ENCODE measurements at regions not wholly inside any gene's neighbourhood (a gene's known extent, or its start where the extent isn't known, plus 50 kb on each side); places are given as distances from the start of the nearest gene placed in this dataset.

DNA sequence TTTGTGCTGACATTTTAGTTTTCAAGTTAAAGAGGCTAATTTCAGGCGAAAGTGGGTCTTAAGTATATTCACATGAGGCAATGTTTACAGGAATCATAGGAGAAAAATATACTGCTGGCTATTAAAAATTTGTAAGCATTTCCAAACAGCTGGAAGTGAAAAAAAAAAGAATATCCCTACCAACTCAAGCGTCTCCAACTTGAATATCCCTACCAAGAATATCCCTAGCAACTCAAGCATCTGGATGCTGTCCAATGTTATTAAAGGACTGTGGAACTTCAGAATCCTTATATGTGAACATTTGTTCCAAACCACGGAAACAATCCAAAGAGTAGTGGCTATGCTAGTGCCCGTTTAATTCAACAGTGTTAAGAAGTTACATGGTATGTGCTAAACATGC lies 1303.0 kb downstream of the GATA3 start:
- DNase-seq, result no peak
- H3K27me3 Mint-ChIP-seq, result peaks cover 6% of the 10 kb centered on the region
- no peaks in the 10 kb centered on the region for H3K9me3 Mint-ChIP-seq
- intact Hi-C loops (cut with micrococcal nuclease), result no loop called here
- H3K4me1 Mint-ChIP-seq (ENCODE audit: low read depth), result peaks cover 6% of the 10 kb centered on the region
- TF ChIP-seq, protein P1, sequence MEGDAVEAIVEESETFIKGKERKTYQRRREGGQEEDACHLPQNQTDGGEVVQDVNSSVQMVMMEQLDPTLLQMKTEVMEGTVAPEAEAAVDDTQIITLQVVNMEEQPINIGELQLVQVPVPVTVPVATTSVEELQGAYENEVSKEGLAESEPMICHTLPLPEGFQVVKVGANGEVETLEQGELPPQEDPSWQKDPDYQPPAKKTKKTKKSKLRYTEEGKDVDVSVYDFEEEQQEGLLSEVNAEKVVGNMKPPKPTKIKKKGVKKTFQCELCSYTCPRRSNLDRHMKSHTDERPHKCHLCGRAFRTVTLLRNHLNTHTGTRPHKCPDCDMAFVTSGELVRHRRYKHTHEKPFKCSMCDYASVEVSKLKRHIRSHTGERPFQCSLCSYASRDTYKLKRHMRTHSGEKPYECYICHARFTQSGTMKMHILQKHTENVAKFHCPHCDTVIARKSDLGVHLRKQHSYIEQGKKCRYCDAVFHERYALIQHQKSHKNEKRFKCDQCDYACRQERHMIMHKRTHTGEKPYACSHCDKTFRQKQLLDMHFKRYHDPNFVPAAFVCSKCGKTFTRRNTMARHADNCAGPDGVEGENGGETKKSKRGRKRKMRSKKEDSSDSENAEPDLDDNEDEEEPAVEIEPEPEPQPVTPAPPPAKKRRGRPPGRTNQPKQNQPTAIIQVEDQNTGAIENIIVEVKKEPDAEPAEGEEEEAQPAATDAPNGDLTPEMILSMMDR (IDR thresholded peaks at IDR 0.05), result no peak
- no peak overlapping the region for H3K4me3 Mint-ChIP-seq
- POLR2A ChIA-PET, result no interaction called here
- no peak for ATAC-seq
- CTCF ChIA-PET, result no interaction called here
- no peaks in the 10 kb centered on the region for H3K36me3 Mint-ChIP-seq (ENCODE audit: low read depth)
- H3K27ac Mint-ChIP-seq, result no peak overlapping the region

DNA sequence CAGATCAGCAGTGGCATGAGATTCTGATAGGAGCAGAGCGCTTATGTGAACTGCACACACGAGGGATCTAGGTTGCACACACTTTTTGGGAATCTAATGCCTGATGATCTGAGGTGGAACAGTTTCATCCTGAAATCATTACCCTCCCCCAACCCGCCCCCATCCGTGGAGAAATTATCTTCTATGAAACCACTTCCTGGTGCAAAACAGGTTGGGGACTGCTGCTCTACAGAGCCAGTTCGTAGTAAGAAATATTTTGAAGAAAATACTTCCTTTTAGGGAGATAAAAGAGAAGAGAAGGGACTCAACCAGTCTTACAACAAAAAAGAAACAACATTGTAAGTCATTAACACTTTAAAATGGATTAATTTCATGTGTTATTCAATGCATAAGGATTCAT lies 1308.2 kb downstream of the GATA3 start:
- no peak for ATAC-seq
- intact Hi-C loops (cut with micrococcal nuclease), result no loop called here
- POLR2A ChIA-PET, result no interaction called here
- H3K4me3 Mint-ChIP-seq, result no peak overlapping the region
- CTCF ChIA-PET, result no interaction called here
- peaks cover 16% of the 10 kb centered on the region for H3K4me1 Mint-ChIP-seq (ENCODE audit: low read depth)
- H3K27me3 Mint-ChIP-seq, result no peaks in the 10 kb centered on the region
- DNase-seq, result peak; percentile 9
- no peaks in the 10 kb centered on the region for H3K9me3 Mint-ChIP-seq
- H3K36me3 Mint-ChIP-seq (ENCODE audit: low read depth), result no peaks in the 10 kb centered on the region
- no peak overlapping the region for H3K27ac Mint-ChIP-seq
- TF ChIP-seq, protein P1 (IDR thresholded peaks at IDR 0.05), result no peak

DNA sequence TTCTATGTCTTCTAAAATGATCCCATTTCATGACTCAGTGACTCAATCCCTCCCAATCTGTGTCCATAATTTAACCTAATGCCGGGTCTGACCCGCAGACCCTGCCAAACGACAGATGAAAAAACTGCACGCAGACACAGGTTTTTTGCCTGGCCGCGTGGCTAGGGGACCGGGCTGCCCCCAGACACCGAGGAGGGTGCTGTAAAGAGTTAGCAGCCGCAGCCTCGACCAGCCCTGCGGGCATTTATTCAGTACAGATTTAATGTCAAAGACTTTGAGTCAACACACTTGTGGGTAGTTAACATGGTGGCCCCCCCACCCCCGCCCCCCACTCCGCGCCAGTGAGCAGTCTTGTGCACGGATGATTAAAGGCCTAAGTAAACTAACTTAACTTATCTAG lies 1324.7 kb downstream of the GATA3 start:
- H3K4me1 Mint-ChIP-seq (ENCODE audit: low read depth), result no peaks in the 10 kb centered on the region
- CTCF ChIA-PET, result no interaction called here
- H3K27me3 Mint-ChIP-seq, result peaks cover 9% of the 10 kb centered on the region
- DNase-seq, result no peak
- no peak overlapping the region for H3K4me3 Mint-ChIP-seq
- H3K9me3 Mint-ChIP-seq, result no peaks in the 10 kb centered on the region
- TF ChIP-seq, protein P1 (IDR thresholded peaks at IDR 0.05), result no peak
- intact Hi-C loops (cut with micrococcal nuclease), result no loop called here
- no peak overlapping the region for H3K27ac Mint-ChIP-seq
- no peak for ATAC-seq
- no peaks in the 10 kb centered on the region for H3K36me3 Mint-ChIP-seq (ENCODE audit: low read depth)
- POLR2A ChIA-PET, result no interaction called here

DNA sequence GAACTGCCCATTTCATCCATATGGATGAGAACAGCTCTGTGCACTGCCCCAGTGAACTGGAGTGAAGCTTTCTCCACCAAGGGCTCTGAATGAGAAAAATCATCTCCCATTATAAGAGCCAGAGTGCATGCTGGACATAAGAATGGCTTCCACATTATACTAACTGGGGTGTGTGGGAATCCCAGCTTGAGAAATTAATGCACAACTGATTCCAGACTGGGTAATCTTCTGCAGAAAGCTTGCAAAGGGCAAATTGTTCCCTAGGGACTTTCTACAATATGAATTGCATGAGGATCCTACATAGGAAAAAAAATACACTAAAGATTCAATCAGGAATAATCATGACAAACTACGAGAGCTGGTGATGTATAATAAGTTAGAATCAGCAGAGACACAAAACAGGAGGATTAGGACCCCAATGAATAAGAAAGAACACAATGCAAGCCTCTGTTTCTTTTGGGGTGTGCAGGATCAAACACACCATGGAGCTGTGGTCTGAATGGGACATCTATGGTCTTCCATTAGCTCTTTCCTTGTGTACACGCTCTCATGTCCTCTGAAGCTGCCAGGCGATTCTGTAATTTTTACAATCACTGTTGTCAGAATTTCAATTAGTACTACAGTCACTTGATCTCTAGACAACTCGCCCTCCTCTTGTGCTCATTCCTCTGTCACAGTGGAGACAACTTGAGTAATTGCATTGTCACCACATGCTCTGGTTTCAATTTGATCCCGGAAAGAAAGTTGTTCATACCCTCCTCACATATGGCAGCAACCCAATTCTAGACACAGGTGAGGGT lies 1327.4 kb downstream of the GATA3 start:
- no peak overlapping the region for H3K4me3 Mint-ChIP-seq
- intact Hi-C loops (cut with micrococcal nuclease), result no loop called here

DNA sequence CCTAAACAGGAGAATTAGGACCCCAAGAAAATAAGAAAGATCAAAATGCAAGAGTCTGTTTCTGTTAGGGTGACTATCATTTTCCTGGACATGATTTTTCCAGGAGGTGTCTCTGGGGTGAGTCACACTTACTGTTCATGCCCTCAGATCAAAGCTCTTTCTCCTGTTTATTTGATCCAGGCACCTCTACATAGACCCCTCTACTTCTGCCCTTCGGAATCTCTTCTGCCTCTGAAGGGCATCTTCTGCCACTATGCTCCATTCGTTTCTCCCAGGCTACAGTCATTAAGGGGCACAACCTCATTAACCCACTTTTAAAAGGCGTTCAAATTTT lies 1328.0 kb downstream of the GATA3 start:
- ChIA-PET POLR2A (no interaction called here), CTCF (no interaction called here)
- Mint-ChIP-seq H3K27me3 (peaks cover 12% of the 10 kb centered on the region), H3K27ac (no peak overlapping the region), H3K9me3 (no peaks in the 10 kb centered on the region), H3K36me3 (ENCODE audit: low read depth) (no peaks in the 10 kb centered on the region), H3K4me1 (ENCODE audit: low read depth) (no peaks in the 10 kb centered on the region), H3K4me3 (no peak overlapping the region)
- ATAC-seq (no peak), DNase-seq (no peak)
- intact Hi-C loops (cut with micrococcal nuclease), result no loop called here
- TF ChIP-seq, protein P1 (IDR thresholded peaks at IDR 0.05), result no peak

More for the DNA sequence above, 1327.4 kb downstream of the GATA3 start:
- ChIA-PET CTCF (no interaction called here), POLR2A (no interaction called here)
- ATAC-seq (no peak), DNase-seq (no peak)
- Mint-ChIP-seq H3K27me3 (peaks cover 9% of the 10 kb centered on the region), H3K36me3 (ENCODE audit: low read depth) (no peaks in the 10 kb centered on the region), H3K27ac (no peak overlapping the region), H3K4me1 (ENCODE audit: low read depth) (no peaks in the 10 kb centered on the region), H3K9me3 (no peaks in the 10 kb centered on the region)
- TF ChIP-seq, protein P1 (IDR thresholded peaks at IDR 0.05), result no peak

Measured in activated CD8-positive, alpha-beta T cell treated with anti-CD3 and anti-CD28 coated beads for 36 hours (primary cell).